Fibroblast of lung (primary cell): ENCODE measurements at regions not wholly inside any gene's neighbourhood (a gene's known extent, or its start where the extent isn't known, plus 50 kb on each side); places are given as distances from the start of the nearest gene placed in this dataset.

Experiments used
- DNase-seq, 2 donors: peaks; one replicate each; pipeline versions ENCODE4 v3.0.0 to v3.0.0-alpha.2; 2010; ENCODE audit warnings: low read depth in 2 of 2
- H2AFZ ChIP-seq: 2 replicates; pipeline ENCODE4 v1.5.1; 2012; ENCODE audit warnings: low read length, control low read depth, inconsistent platforms
- H3K27ac ChIP-seq: 2 replicates; pipeline ENCODE4 v1.5.1; 2011; ENCODE audit warnings: low read length, control low read depth; ENCODE audit not compliant: insufficient read depth
- H3K27me3 ChIP-seq: 2 replicates; pipeline ENCODE4 v1.5.1; 2011; ENCODE audit warnings: mild to moderate bottlenecking, low read length; ENCODE audit not compliant: control insufficient read depth, insufficient read depth
- H3K36me3 ChIP-seq: 2 replicates; pipeline ENCODE4 v1.5.1; 2011; ENCODE audit warnings: low read length; ENCODE audit not compliant: control insufficient read depth, insufficient read depth
- H3K4me1 ChIP-seq: 2 replicates; pipeline ENCODE4 v1.5.1; 2011; ENCODE audit warnings: low read length; ENCODE audit not compliant: control insufficient read depth, insufficient read depth; ENCODE audit errors: extremely low read depth
- H3K4me2 ChIP-seq: 2 replicates; pipeline ENCODE4 v1.5.1; 2011; ENCODE audit warnings: low read length, control low read depth; ENCODE audit not compliant: insufficient read depth; ENCODE audit errors: extremely low read depth
- H3K4me3 ChIP-seq, 4 experiments: fragments of 200-600 bp in 1 of 4; sonication (generic) in 1 of 4; replicated peaks in 1 of 4; 2 replicates each; pipeline ENCODE4 v1.5.1; 2011 to 2016; ENCODE audit warnings: low read length in 4 of 4, low read depth in 3 of 4, mild to moderate bottlenecking in 3 of 4, control low read depth in 2 of 4, inconsistent platforms in 1 of 4, mixed read lengths in 1 of 4; ENCODE audit not compliant: insufficient read depth in 1 of 4; ENCODE audit errors: control extremely low read depth in 1 of 4
- H3K79me2 ChIP-seq: 2 replicates; pipeline ENCODE4 v1.5.1; 2012; ENCODE audit warnings: mild to moderate bottlenecking, low read length, inconsistent platforms; ENCODE audit not compliant: control insufficient read depth, insufficient read depth
- H3K9ac ChIP-seq: 2 replicates; pipeline ENCODE4 v1.5.1; 2011; ENCODE audit warnings: mild to moderate bottlenecking, low read length, control low read depth; ENCODE audit not compliant: insufficient read depth
- H3K9me3 ChIP-seq: 2 replicates; pipeline ENCODE4 v1.5.1; 2012; ENCODE audit warnings: low read depth, low read length; ENCODE audit not compliant: control insufficient read depth, insufficient read depth
- H4K20me1 ChIP-seq: 2 replicates; pipeline ENCODE4 v1.5.1; 2011; ENCODE audit warnings: low read length; ENCODE audit not compliant: control insufficient read depth, insufficient read depth; ENCODE audit errors: extremely low read depth
- CTCF ChIP-seq, 2 donors: IDR thresholded peaks in 1 of 2; conservative IDR thresholded peaks in 1 of 2; 1 replicate in 1 of 2; 2 replicates in 1 of 2; pipeline ENCODE4 v1.5.1; 2011 to 2012; ENCODE audit warnings: low read length in 2 of 2, control low read depth in 1 of 2, inconsistent platforms in 1 of 2, low read depth in 1 of 2, mild to moderate bottlenecking in 1 of 2
- EZH2 ChIP-seq: IDR thresholded peaks from 2 replicates; pipeline ENCODE4 v1.5.1; 2012; ENCODE audit warnings: low read length, control low read depth, mild to moderate bottlenecking; ENCODE audit errors: missing control alignments

- Histone ChIP-seq H4K20me1 (no peaks in the 10 kb centered on the region), H3K4me1 (no peaks in the 10 kb centered on the region), H3K79me2 (no peaks in the 10 kb centered on the region), H3K27me3 (no peaks in the 10 kb centered on the region), H2AFZ (no peak overlapping the region), H3K36me3 (no peaks in the 10 kb centered on the region), H3K27ac (no peak overlapping the region), H3K4me2 (no peak overlapping the region), H3K4me3 (no peak overlapping the region), H3K9ac (no peak overlapping the region), H3K9me3 (no peaks in the 10 kb centered on the region)
- DNase-seq = peak; percentile 17 to 67
- no peak for TF ChIP-seq CTCF (conservative IDR thresholded peaks at IDR 0.05 in 1 of 2, IDR thresholded peaks at IDR 0.05 in 1 of 2; ENCODE audit: low read depth in 1 of 2, low read length in 2 of 2)
- no peak for TF ChIP-seq EZH2
These were observed 315.9 kb upstream of the RPS23 start for GRCh38 chr5:82594097-82594496.

- Histone ChIP-seq H3K9me3 (no peaks in the 10 kb centered on the region), H3K4me2 (no peak overlapping the region), H3K27me3 (no peaks in the 10 kb centered on the region), H3K4me1 (no peaks in the 10 kb centered on the region), H3K4me3 (no peak overlapping the region), H3K36me3 (no peaks in the 10 kb centered on the region), H4K20me1 (no peaks in the 10 kb centered on the region), H3K9ac (no peak overlapping the region), H3K27ac (no peak overlapping the region), H3K79me2 (no peaks in the 10 kb centered on the region), H2AFZ (no peak overlapping the region)
- DNase-seq = peak; percentile 74 to 85
- TF ChIP-seq EZH2 = no peak
- no peak for TF ChIP-seq CTCF (conservative IDR thresholded peaks at IDR 0.05 in 1 of 2, IDR thresholded peaks at IDR 0.05 in 1 of 2; ENCODE audit: low read depth in 1 of 2, low read length in 2 of 2)
These were observed 315.3 kb upstream of the RPS23 start for GRCh38 chr5:82593481-82593880.

- no peaks in the 10 kb centered on the region for H3K4me1 ChIP-seq
- no peaks in the 10 kb centered on the region for H3K79me2 ChIP-seq
- no peak for TF ChIP-seq EZH2
- no peak for TF ChIP-seq CTCF (conservative IDR thresholded peaks at IDR 0.05 in 1 of 2, IDR thresholded peaks at IDR 0.05 in 1 of 2; ENCODE audit: low read depth in 1 of 2, low read length in 2 of 2)
- no peaks in the 10 kb centered on the region for H3K36me3 ChIP-seq
- H3K27ac ChIP-seq = no peak overlapping the region
- no peaks in the 10 kb centered on the region for H4K20me1 ChIP-seq
- H3K9me3 ChIP-seq = no peaks in the 10 kb centered on the region
- H3K4me3 ChIP-seq = no peak overlapping the region
- no peak overlapping the region for H3K9ac ChIP-seq
- peak in 1 of 2 donors; percentile 56 for DNase-seq
- H2AFZ ChIP-seq = no peak overlapping the region
- H3K4me2 ChIP-seq = no peak overlapping the region
- no peaks in the 10 kb centered on the region for H3K27me3 ChIP-seq
These were observed 312.9 kb upstream of the RPS23 start for GRCh38 chr5:82591021-82591515.
